Hepatocyte (in vitro differentiated cells): ENCODE measurements at regions not wholly inside any gene's neighbourhood (a gene's known extent, or its start where the extent isn't known, plus 50 kb on each side); places are given as distances from the start of the nearest gene placed in this dataset.

Experiments
- CTCF ChIP-seq: fragments of 200-600 bp; sonication (generic); IDR thresholded peaks from 2 replicates; pipeline ENCODE4 v1.5.1; 2016; ENCODE audit warnings: antibody characterized with exemption, mild to moderate bottlenecking; ENCODE audit not compliant: poor library complexity
- EZH2 ChIP-seq: fragments of 200-600 bp; sonication (generic); IDR thresholded peaks from 2 replicates; pipeline ENCODE4 v1.6.1; 2016; ENCODE audit warnings: antibody characterized with exemption, mild to moderate bottlenecking, borderline replicate concordance
- EZH2phosphoT487 ChIP-seq: fragments of 200-600 bp; sonication (generic); IDR thresholded peaks from one replicate; pipeline ENCODE4 v1.6.1; 2018; ENCODE audit warnings: antibody characterized with exemption, mild to moderate bottlenecking, low read depth, moderate library complexity; ENCODE audit not compliant: unreplicated experiment, severe bottlenecking

- no peak for TF ChIP-seq CTCF
- TF ChIP-seq EZH2, result no peak
- no peak for TF ChIP-seq EZH2phosphoT487
Measured at GRCh38 chr3:23663661-23664186, 142.0 kb upstream of the UBE2E1 start.
